HG03439 (cell line): ENCODE measurements at regions not wholly inside any gene's neighbourhood (a gene's known extent, or its start where the extent isn't known, plus 50 kb on each side); places are given as distances from the start of the nearest gene placed in this dataset.

Experiments
- ATAC-seq: cut with Tn5 transposase; IDR thresholded peaks from one replicate; pipeline ENCODE4 v1.9.1; 2021; ENCODE audit warnings: mild to moderate bottlenecking, moderate library complexity; ENCODE audit not compliant: unreplicated experiment

GRCh38 chr12:28933176-28933575 lies 215.9 kb upstream of the FAR2 start:
- no peak for ATAC-seq

GRCh38 chr12:28933864-28934527 lies 215.1 kb upstream of the FAR2 start:
- no peak for ATAC-seq

- ATAC-seq, result no peak
Measured at GRCh38 chr12:28936221-28936620, 212.9 kb upstream of the FAR2 start.

GRCh38 chr12:28936711-28937110 lies 212.4 kb upstream of the FAR2 start:
- ATAC-seq, result no peak

GRCh38 chr12:28937196-28937595 lies 211.9 kb upstream of the FAR2 start:
- ATAC-seq, result no peak

- no peak for ATAC-seq
Measured at GRCh38 chr12:28938056-28938455, 211.0 kb upstream of the FAR2 start.

- ATAC-seq, result no peak
Measured at GRCh38 chr12:28938581-28939235, 210.4 kb upstream of the FAR2 start.

- no peak for ATAC-seq
Measured at GRCh38 chr12:28939427-28939826, 209.7 kb upstream of the FAR2 start.

GRCh38 chr12:28941248-28941647 lies 207.8 kb upstream of the FAR2 start:
- ATAC-seq, result no peak

GRCh38 chr12:28946361-28946760 lies 202.7 kb upstream of the FAR2 start:
- no peak for ATAC-seq

- ATAC-seq, result no peak
Measured at GRCh38 chr12:28948685-28949084, 200.4 kb upstream of the FAR2 start.

GRCh38 chr12:28949184-28949583 lies 199.9 kb upstream of the FAR2 start:
- ATAC-seq, result no peak

GRCh38 chr12:28950049-28950448 lies 199.0 kb upstream of the FAR2 start:
- no peak for ATAC-seq

- ATAC-seq, result no peak
Measured at GRCh38 chr12:28951935-28952334, 197.1 kb upstream of the FAR2 start.

- ATAC-seq, result no peak
Measured at GRCh38 chr12:28954333-28954732, 194.7 kb upstream of the FAR2 start.

- no peak for ATAC-seq
Measured at GRCh38 chr12:28955491-28955890, 193.6 kb upstream of the FAR2 start.

GRCh38 chr12:28955931-28956330 lies 193.1 kb upstream of the FAR2 start:
- no peak for ATAC-seq

- ATAC-seq, result no peak
Measured at GRCh38 chr12:28958553-28959195, 190.4 kb upstream of the FAR2 start.

- ATAC-seq, result no peak
Measured at GRCh38 chr12:28961948-28962384, 187.1 kb upstream of the FAR2 start.

- no peak for ATAC-seq
Measured at GRCh38 chr12:28963554-28963953, 185.5 kb upstream of the FAR2 start.

- ATAC-seq, result no peak
Measured at GRCh38 chr12:28966046-28966780, 182.9 kb upstream of the FAR2 start.

- no peak for ATAC-seq
Measured at GRCh38 chr12:28967426-28967825, 181.7 kb upstream of the FAR2 start.
